ENCODE measurements at regions not wholly inside any gene's neighbourhood (a gene's known extent, or its start where the extent isn't known, plus 50 kb on each side); places are given as distances from the start of the nearest gene placed in this dataset.
"Not testable (repeated sequence)": the region's sequence is repeated elsewhere in the genome, so short reads cannot be mapped to it uniquely, and the experiment has no call there.

- DNase-seq: no peak
Observed at GRCh38 chr4:24195991-24196736, 306.3 kb upstream of the PPARGC1A start.

GRCh38 chr4:24192018-24192641, 302.3 kb upstream of the PPARGC1A start:
- no peak for DNase-seq

- DNase-seq: no peak
Observed at GRCh38 chr4:24190761-24191695, 301.2 kb upstream of the PPARGC1A start.

DNA sequence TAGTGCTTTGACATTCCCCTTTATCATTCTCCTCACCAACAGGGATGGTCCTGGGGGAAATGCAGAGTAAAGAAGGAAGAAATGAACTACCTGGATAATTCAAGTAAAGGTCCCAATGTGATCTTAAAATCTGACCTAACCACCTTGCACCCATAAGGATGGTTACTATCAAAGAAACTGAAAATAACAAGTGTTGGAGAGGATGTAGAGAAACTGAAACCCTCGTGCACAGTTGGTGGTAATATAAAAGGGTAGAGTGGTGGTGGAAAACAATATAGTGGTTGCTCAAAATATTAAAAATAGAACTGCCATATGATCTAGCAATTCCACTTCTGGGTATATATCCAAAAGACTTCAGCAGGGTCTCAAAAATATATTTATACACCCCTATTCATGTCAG, 298.6 kb upstream of the PPARGC1A start:
- no peak for DNase-seq

DNA sequence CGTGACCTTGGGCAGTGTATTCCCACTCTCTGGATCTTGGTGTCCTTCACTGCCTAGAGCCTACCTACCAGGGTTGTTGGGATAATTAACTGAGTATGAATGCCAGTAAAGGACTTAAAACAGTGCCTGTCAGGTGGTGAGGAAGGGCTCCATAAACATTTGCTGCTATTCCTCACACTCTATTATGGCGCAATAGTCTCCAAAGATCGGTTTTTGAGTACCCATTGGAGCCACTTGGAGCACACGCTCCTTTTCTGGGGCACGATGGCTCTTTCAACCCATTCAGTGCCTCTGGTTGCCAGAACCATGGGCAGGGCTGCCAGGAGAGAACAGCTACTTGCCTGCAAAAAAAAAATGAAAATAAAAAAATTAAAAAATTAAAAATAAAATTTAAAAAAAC, 296.6 kb upstream of the PPARGC1A start:
- DNase-seq: no peak

- no peak for DNase-seq
Observed at GRCh38 chr4:24181005-24181404, 291.2 kb upstream of the PPARGC1A start.

- DNase-seq: no peak
Observed at GRCh38 chr4:24180586-24180985, 290.7 kb upstream of the PPARGC1A start.

DNA sequence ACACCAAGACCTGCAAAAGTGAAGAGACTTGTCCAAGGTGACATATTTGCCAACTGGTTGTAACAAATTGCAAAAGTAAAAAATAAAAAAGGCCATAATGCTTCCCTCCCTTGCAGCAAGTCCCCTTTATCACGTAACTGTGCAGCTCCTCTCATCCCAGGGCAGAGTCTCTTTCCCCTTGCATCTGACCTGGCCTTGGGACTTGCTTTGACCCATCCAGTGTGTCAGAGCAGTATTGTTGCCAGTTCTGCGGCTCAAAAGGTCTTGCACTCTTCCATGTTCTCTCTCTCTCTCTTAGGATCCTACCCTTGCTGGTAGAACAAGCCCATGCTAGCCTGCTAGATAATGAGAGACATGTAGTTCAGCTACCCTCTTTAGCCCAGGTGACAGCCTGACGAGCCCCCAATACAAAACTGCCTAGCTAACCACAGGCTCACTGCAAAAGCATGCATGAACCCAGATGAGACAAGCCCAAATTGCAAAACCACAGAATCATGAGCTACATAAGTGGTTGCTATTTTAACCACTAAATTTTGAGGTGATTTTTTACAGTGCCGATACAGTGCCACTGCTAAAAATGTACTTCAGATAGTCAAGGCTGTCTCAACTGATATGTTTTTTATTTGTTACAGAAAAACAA, 289.5 kb upstream of the PPARGC1A start:
- DNase-seq: no peak

DNA sequence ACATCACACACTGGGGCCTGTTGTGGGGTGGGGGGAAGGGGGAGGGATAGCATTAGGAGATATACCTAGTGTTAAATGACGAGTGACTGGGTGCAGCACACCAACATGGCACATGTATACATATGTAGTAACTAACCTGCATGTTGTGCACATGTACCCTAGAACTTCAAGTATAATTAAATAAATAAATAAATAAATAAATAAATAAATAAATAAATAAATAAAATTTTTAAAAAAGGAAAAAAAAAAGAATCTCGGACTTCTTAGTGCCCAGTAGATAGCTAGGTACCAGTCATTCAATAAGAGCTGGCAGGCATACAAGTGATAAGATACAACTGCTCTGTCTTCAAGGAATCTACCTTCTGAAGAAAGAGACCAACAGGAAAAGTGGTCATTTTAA, 287.6 kb upstream of the PPARGC1A start:
- not testable (repeated sequence) for DNase-seq

- no peak for DNase-seq
Observed at GRCh38 chr4:24175707-24176106, 285.9 kb upstream of the PPARGC1A start.

GRCh38 chr4:24174602-24175001, 284.8 kb upstream of the PPARGC1A start:
- no peak for DNase-seq

DNA sequence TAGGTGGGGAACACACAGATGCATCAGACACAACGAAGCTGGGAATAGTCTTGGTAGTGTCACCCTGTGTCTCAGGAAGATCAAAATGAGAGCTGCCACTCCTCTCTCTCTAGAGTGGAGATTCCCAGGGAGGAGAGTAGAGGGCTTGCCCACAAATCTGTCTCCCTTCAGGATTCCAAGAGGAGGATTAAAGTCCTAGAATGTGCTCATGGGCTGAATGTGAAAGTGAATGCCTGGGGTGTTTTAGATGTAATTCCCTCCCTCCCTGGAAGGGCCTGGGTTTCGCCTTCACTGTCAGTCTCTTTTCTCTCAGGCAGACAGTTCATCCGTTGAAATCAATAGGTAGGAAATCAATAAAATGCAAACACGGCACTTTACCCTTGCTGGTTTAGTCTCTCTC, 282.6 kb upstream of the PPARGC1A start:
- DNase-seq: no peak

DNA sequence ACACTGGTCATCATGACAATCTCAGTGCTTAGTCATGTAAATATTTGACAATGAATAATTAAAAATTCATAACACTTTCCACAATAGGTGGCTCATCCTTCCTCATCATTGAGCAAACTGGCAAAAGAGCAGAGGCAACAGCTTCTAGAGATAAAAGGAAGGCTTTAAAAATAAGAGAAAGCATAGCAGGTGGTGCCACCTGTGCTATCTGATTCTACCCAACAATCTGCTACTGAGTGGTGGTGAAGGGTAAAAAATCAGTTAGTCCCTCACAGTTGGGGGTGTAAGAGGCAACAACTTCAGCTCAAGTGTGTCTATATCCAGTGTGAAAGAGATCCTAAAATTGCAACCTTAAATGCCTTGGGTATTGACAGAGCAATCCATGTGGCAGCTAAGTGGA, 280.1 kb upstream of the PPARGC1A start:
- DNase-seq: no peak

- no peak for DNase-seq
Observed at GRCh38 chr4:24168658-24169057, 278.8 kb upstream of the PPARGC1A start.

DNA sequence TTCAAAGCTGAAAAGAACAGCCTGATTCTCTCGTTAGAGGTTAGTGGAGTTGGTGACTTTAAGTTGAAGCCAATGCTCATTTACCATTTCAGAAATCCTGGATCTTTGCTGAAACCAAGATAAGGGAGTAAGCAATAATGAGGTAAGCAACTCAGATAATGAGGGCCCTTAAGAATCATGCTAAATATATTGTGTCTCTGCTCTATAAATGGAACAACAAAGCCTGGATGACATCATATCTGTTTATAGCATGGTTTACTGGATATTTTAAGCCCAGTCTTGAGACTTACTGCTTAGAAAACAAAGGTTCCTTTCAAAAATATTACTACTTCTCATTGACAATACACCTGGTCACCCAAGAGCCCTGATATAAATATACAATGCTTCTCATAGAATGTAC, 276.7 kb upstream of the PPARGC1A start:
- DNase-seq: no peak

DNA sequence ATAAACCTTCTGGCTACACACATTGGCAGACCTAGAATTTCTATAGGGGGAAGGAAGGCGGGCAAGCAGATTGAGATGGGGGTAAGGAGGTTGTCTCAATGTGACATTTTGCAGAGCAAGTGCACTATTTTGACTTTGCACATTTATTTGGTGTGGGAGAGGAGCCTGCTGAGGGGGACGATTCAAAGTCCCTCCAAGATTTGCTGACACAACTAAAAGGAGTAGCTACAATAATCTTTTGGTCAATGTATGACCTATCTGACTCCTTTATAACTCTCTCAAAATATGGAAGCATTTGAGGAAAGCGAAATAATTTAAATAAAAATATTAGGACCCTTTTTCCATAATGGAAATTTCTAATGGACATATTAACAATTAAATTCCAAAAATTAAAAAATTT, 274.9 kb upstream of the PPARGC1A start:
- DNase-seq: no peak

DNA sequence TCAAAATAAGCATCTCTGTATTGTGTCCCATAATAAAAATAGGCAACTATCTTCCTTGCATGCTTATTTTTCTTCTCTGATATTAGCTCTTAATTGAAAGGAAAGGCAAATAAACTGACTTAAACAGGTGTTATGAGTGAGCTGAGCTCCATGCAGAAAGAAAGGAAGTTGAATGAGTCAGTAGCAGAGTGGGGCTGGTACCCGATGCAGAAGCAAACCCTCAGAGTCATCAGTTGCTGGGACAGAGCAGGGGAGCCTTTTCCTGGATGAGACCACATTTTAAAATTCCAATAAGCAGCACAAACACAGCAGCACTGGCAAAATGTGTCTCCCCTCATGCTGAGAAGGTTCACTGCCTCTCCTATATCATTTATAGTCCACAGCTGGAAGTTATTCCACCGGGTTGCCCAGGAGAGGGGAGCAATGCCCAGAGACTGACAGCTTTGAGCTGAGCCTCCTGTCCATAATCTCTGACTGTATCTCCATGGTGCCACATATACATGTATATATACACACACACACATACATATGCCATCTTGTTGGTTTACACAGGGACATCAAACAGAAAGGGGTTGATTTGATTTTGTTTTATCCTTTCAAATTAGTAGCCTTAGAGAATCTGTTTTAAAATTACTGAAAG, 274.3 kb upstream of the PPARGC1A start:
- no peak for DNase-seq

DNA sequence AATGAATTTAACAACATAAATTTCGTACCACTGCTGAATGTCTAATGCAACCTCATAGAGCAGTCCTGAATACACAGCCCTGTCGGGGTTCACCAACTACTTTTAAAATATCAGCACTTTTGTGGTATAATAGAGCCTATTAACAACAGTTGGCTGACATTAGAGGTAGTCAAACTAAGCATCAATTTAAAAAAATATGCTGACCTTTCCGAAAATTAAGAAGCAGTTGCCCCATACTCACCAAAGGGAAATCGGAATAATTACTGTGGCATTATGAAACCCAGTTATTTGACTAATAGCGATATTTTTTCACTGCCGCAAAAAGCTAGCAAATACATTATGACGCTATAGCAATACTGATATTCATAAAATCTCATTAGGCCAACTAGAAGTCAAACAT, 273.5 kb upstream of the PPARGC1A start:
- DNase-seq: no peak

DNA sequence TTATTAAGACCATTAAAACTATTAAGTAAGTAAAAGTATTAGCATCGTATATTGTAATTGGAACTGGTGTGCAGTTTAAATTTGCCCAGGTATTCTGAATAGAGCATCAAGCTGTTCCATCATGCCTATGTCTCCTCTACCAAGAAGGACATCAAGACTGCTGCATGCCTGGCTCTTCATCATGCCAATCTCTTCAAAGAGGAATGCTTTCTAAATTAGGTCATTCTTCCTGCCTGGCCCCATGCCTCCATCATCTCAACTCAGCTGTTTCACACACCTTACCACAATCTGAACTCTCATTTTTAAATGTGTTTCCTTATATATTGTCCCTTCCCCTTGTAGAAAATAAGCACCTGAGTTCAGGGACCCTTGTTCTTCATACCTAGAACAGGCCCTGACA, 270.5 kb upstream of the PPARGC1A start:
- no peak for DNase-seq

DNA sequence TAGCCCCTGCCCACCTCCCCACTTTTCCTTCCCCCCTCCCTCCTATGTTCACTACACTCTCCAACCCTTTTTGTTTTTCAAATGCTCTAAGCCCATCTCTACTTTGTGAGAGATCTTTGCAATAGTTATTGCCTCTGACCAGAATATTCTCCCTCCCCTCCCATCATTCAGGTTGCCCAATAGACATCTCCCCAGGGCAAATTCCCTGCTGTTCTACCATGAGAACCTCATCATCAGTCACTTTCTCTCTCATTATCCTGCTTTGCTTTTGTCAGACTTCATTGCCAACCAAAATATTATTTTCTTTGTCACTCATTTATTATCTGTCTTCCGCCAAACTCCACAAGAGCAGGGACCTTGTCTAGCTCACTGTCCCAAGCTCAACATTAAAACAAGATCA, 268.2 kb upstream of the PPARGC1A start:
- DNase-seq: no peak

GRCh38 chr4:24150034-24150433, 260.2 kb upstream of the PPARGC1A start:
- no peak for DNase-seq

- DNase-seq: no peak
Observed at GRCh38 chr4:24146127-24146526, 256.3 kb upstream of the PPARGC1A start.

DNA sequence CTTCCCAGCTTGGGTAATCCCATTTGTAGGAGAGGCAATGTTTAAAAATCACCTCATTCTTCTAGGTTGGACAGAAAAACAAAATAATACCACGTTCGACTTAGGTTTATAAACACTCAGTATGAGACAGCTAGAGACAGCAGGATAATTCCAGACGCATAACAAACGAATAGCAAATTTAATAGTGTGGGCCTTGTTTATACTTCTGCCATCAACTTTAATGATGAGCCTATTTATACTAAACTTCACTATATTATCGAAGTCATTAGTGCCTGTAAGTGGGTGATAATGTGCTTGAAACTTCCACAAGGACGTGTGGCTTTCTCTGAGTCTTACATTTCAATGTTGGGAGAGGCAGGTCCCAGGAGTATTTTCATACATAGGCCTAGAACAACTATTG, 255.7 kb upstream of the PPARGC1A start:
- DNase-seq: no peak
